ENCODE measurements at regions not wholly inside any gene's neighbourhood (a gene's known extent, or its start where the extent isn't known, plus 50 kb on each side); places are given as distances from the start of the nearest gene placed in this dataset.

- no peak overlapping the region for H2AFZ ChIP-seq (replicated peaks)
Observed at GRCh38 chr2:20506201-20506685, 59.4 kb downstream of the RHOB start.

GRCh38 chr2:20507166-20507692 is 60.4 kb downstream of the RHOB start:
- DNase-seq (ENCODE audit: low spot score), result no peak
- H3K4me3 ChIP-seq, result no peak overlapping the region
- no peaks in the 10 kb centered on the region for H3K79me2 ChIP-seq (ENCODE audit: low read depth)
- Mint-ChIP-seq H3K4me3 (no peak overlapping the region), H3K4me1 (peaks cover 44% of the 10 kb centered on the region), H3K27me3 (ENCODE audit: insufficient read depth, low read depth) (peaks cover 13% of the 10 kb centered on the region), H3K36me3 (no peaks in the 10 kb centered on the region), H3K9me3 (no peaks in the 10 kb centered on the region), H3K27ac (peak overlapping the region; percentile 74)
- H2AFZ ChIP-seq (replicated peaks), result no peak overlapping the region
- no peak for TF ChIP-seq CTCF (IDR thresholded peaks at IDR 0.05)
- TF ChIP-seq EZH2 (IDR thresholded peaks at IDR 0.05), result no peak
- TF ChIP-seq EZH2phosphoT487 (IDR thresholded peaks at IDR 0.05), result no peak
- no peaks in the 10 kb centered on the region for H3K36me3 ChIP-seq
- H3K4me1 ChIP-seq, result peaks cover 16% of the 10 kb centered on the region
- no peaks in the 10 kb centered on the region for H4K20me1 ChIP-seq (ENCODE audit: low read depth)
- no peak overlapping the region for H3K9ac ChIP-seq
- no peak overlapping the region for H3K4me2 ChIP-seq
- peaks cover 3% of the 10 kb centered on the region for H3K27me3 ChIP-seq
- no peaks in the 10 kb centered on the region for H3K9me3 ChIP-seq (ENCODE audit: low read depth)
- no peak overlapping the region for H3K27ac ChIP-seq
- no peaks in the 10 kb centered on the region for H3F3A ChIP-seq (ENCODE audit: low read depth)

More at GRCh38 chr2:20506201-20506685, 59.4 kb downstream of the RHOB start:
- Histone ChIP-seq H3K4me1 (peaks cover 16% of the 10 kb centered on the region), H3K27me3 (peaks cover 6% of the 10 kb centered on the region), H3K79me2 (ENCODE audit: low read depth) (no peaks in the 10 kb centered on the region), H3K9ac (no peak overlapping the region), H4K20me1 (ENCODE audit: low read depth) (no peaks in the 10 kb centered on the region), H3K4me2 (no peak overlapping the region), H3F3A (ENCODE audit: low read depth) (no peaks in the 10 kb centered on the region), H3K9me3 (ENCODE audit: low read depth) (no peaks in the 10 kb centered on the region), H3K4me3 (no peak overlapping the region), H3K36me3 (no peaks in the 10 kb centered on the region), H3K27ac (no peak overlapping the region)
- no peaks in the 10 kb centered on the region for H3K9me3 Mint-ChIP-seq
- peaks cover 40% of the 10 kb centered on the region for H3K4me1 Mint-ChIP-seq
- no peak overlapping the region for H3K4me3 Mint-ChIP-seq
- no peaks in the 10 kb centered on the region for H3K36me3 Mint-ChIP-seq
- no peak for DNase-seq (ENCODE audit: low spot score)
- peaks cover 9% of the 10 kb centered on the region for H3K27me3 Mint-ChIP-seq (ENCODE audit: insufficient read depth, low read depth)
- H3K27ac Mint-ChIP-seq, result no peak overlapping the region
- TF ChIP-seq EZH2phosphoT487 (IDR thresholded peaks at IDR 0.05) (no peak), EZH2 (IDR thresholded peaks at IDR 0.05) (no peak), CTCF (IDR thresholded peaks at IDR 0.05) (no peak)

GRCh38 chr2:20507711-20508110 is 60.8 kb downstream of the RHOB start:
- Histone ChIP-seq H3K9ac (no peak overlapping the region), H3K27me3 (no peaks in the 10 kb centered on the region), H3K4me2 (no peak overlapping the region), H3K79me2 (ENCODE audit: low read depth) (no peaks in the 10 kb centered on the region), H3K9me3 (ENCODE audit: low read depth) (no peaks in the 10 kb centered on the region), H3K36me3 (no peaks in the 10 kb centered on the region), H3K27ac (no peak overlapping the region), H2AFZ (replicated peaks) (no peak overlapping the region), H3F3A (ENCODE audit: low read depth) (no peaks in the 10 kb centered on the region), H3K4me3 (no peak overlapping the region), H4K20me1 (ENCODE audit: low read depth) (no peaks in the 10 kb centered on the region), H3K4me1 (peaks cover 16% of the 10 kb centered on the region)
- DNase-seq (ENCODE audit: low spot score), result no peak
- Mint-ChIP-seq H3K9me3 (no peaks in the 10 kb centered on the region), H3K4me3 (no peak overlapping the region), H3K27me3 (ENCODE audit: insufficient read depth, low read depth) (peaks cover 13% of the 10 kb centered on the region), H3K4me1 (peaks cover 42% of the 10 kb centered on the region), H3K36me3 (no peaks in the 10 kb centered on the region), H3K27ac (no peak overlapping the region)
- no peak for TF ChIP-seq CTCF (IDR thresholded peaks at IDR 0.05)
- TF ChIP-seq EZH2 (IDR thresholded peaks at IDR 0.05), result no peak
- TF ChIP-seq EZH2phosphoT487 (IDR thresholded peaks at IDR 0.05), result no peak

Measured in neural progenitor cell (in vitro differentiated cells).